ENCODE measurements at regions not wholly inside any gene's neighbourhood (a gene's known extent, or its start where the extent isn't known, plus 50 kb on each side); places are given as distances from the start of the nearest gene placed in this dataset.
"Not testable (repeated sequence)": the region's sequence is repeated elsewhere in the genome, so short reads cannot be mapped to it uniquely, and the experiment has no call there.

DNA sequence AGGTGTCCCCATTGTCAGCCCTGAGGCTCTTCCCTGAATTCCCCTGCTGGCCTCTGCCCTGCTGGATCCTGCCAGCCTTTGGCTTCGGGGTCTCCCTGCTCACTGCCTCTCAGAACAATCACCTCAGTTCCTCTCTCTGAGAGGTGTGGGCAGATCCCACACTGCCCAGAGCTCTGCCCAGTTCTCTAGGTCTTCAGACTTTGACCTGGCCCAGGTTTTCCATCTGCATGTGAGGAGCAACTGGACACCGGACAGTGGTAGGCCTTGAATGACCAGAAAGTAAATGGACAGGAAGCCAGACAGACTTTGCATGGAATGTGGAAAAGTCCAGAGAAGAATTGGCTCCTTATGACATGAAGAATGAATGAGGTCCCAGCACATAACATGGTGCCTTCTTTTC lies 111.8 kb downstream of the FOXD4L6 start:
- DNase-seq = not testable (repeated sequence)

DNA sequence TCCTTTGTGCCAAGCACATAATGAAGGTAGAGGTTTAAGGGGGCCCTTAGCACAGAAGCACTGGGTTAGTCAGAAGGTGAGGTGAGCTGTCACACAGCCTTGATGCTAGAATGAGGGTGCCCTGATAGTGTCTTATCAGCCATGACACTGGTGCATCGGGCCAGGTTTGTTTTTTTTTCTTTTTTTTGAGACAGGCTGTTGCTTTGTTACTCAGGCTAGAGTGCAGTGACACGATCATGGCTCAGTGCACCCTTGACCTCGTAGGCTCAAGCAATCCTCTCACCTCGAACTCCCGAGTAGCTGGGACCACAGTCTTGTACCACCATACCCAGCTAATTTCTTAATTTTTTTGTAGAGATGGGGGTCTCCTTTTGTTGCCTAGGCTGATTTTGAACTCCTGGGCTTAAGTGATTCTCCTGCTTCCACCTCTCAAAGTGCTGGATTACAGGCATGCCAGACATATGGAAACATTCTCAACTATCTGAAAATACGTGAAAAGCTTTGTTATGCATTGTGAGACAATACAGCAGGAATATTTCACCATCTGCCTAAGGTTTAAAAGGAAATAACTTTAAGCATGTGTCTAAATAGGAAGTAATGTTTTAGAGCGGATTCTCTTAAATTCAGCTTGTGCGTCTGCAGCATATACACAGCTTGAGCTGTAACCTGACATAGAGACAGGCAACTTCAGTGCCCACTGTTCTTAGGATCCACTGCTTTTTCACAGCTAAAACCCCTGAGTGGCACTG lies 128.4 kb downstream of the FOXD4L6 start:
- DNase-seq = not testable (repeated sequence)

DNA sequence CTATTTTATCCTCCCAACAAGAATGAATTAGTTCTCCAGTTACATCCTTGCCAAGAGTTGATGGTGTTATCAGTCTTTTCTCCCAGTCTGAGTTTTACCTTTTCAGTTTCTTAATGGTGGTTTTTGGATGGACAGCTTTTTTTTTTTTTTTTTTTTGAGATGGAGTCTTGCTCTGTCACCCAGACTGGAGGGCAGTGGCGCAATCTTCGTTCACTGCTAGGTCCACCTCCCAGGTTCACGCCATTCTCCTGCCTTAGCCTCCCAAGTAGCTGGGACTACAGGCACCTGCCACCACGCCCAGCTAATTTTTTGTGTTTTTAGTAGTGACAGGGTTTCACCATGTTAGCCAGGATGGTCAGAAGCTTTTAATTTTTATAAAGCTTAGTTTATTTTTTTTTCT lies 133.0 kb downstream of the FOXD4L6 start:
- not testable (repeated sequence) for DNase-seq

DNA sequence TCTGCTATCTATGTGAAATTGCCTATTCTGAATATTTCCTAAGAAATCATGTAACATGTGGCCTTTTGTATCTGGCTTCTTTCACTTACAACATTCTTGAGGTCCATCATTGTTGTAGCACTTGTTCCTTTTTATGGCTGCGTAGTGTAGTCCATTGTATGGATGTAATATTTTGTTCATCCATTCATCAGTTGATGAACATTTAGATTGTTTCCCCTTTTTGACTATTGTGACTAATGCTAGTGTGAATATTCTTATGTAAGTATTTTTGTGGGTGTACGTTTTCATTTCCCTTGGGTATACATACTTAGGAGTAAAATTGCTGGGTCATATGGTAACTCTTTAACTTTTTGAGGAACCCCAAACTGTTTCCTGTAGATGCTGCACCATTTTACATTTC lies 134.6 kb downstream of the FOXD4L6 start:
- DNase-seq = not testable (repeated sequence)

DNA sequence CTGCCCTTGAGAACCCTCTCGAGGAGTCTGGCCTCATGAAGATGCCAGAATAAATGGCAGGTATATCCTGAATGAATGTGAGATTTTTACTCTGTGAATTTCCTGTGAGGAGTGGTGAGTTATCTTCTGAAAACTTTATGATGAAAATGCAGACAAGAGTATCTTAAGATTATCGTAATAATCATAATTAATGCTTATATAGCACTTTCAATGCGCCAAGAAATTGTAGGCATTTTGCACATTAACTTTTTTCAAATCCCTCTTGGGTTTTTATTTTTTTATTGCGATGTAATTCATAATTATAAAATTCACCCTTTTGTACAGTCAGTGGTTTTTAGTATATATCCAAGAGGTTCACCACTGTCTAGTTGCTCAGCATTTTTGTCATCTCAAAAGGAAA lies 135.1 kb downstream of the FOXD4L6 start:
- DNase-seq = not testable (repeated sequence)

DNA sequence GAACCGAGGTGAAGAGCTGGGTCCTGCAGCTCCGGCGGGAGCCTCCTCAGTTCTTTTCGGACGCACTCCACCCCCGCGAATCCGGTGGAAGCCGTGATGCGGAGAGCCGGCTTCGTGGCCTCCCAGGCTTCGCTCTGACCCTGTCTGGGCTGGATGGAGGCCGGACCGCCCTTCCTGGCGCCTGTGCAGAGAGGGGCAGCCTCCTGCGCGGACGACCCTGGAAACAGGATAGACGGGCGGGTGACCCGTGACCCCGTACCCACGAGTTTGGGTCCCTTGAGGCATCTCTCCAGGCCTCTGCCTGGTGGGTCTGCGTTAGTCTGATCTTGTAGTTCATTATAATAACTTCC lies 136.0 kb downstream of the FOXD4L6 start:
- peak; percentile 36 for DNase-seq

DNA sequence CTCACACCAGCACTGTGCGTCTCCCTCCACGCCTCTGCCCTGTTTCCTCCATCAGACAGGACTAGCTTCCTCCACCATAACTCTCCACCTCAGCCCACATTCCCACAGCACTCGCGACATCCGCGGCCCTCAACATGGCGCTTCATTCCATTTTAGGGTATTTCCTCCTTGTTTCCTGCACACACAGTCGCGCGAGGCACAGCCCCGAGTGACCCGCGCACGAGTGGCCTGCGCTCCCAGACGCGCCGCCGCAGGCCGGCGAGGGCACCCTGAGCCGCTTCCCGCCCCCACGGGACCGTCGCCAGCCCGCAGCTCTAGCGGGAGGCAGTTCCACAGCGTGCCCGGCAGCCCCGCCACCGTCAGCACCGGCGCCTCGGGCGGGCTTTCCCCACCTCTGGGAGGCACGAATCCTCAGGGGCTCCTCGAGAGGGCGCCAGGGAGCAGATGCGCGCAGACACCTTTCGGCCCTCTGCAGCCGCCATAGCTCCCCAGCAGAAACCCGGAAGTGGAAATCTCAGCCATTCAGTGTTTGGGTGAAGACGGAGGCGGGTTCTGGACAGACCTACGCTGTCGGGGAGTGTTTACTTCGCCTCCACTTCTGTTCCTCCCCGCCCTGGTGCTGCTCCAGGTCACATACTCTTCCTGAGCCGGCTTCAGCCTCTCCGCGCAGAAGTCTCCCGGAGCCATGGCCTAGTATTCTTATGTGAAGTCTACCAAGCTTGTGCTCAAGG lies 136.6 kb downstream of the FOXD4L6 start:
- peak; percentile 99 for DNase-seq

DNA sequence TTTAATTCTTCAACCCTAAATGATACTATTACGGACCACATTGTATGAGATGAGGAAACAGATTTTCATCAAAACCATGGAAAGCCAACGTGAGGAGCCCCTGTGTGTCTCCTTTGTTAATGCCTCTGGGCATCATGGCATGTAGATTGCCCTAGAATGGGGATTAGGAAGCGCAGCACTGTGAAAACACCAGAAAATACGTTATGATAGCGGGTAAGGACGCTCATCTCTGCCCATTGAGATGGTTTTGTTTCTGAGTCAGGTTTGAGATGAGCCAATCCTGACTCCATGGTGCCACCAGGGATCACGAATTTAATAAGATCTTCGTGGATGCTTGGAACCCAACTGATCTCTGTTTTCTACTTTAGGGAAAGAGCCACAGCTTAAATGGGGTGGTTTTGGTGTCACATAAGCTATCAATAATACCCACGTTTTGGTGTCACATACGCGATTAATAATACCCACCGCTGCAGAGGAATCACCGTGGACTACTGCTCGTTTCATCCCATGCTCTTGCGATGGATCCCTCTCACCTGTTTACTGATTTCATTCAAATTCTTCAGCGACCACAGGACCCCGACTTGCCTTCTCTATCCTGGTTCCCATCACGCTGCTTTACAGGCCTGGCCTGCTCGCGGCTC lies 137.3 kb downstream of the FOXD4L6 start:
- DNase-seq = not testable (repeated sequence)

DNA sequence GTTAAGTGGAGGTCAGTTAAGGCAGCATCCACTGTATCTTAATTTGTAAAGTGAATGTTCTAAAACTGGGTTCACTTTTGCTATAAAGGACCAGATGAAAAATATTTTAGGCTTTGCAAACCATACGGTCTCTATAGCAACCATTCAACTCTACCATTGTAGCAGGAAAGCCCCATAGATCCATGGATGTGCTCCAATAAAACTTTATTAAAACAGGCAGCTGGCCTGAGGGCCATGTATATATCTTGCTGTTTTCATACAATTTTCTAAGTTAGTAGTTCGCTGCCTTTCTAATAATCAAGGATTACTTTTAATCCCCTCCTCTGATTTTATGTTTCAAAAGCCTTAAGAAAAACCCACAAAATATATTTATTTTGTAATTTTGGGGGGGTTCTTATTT lies 142.1 kb downstream of the FOXD4L6 start:
- DNase-seq = not testable (repeated sequence)

DNA sequence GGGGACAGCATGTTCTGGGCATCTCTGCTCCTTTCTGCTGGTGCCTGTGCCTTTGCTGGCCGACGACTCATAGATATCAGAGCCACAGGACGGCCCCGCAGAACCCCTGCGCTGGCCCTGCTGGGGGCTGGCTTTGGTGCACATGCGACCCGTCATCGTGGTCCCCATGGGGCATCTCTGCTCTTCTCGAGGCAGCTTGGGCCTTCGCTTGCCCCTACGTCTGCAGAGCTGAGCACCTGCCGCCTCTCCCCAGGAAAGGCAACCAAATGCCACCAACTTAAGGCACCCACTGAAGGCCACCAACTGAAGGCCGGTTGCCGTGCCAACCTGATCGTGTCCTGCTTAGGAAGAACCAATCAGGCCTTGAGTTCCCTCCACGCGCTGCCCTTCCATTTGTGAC lies 153.1 kb downstream of the FOXD4L6 start:
- not testable (repeated sequence) for DNase-seq

DNA sequence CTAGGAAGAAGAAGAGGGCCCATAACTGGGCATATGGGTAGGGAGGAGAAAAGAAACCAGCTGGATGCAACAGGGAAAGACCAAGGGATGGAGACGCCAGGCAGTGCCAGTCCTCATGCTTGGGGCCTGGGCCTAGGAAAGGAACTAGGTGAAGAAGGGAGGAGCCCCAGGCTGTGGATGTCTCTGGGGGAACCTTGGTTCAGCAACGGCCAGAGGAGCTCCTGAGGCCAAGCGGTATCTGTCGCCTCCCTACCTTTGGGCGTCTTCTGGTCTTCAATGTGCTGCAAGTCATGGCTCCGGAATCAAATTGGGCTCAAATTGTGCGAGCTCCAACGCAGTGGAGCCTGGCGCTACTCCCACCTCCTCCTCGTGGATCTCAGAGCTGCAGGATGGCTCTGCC lies 153.6 kb downstream of the FOXD4L6 start:
- not testable (repeated sequence) for DNase-seq

DNA sequence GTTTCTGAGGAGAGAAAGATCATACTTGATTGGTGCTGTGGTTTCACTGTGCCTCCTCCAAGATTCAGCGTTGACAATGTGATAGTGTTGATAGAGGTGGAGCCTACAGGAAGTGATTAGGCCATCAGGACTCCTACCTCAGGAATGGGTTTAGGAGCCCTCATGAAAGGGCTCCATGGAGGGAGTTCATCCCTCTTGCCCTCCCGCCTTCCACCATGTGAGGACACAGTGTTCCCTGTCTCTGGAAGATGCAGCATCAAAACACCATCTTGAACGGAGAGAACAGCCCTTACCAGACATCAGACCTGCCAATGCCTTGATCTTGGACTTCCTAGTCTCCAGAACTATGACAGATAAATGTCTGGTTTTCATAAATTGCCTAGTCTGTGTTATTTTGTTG lies 156.7 kb downstream of the FOXD4L6 start:
- DNase-seq = not testable (repeated sequence)

DNA sequence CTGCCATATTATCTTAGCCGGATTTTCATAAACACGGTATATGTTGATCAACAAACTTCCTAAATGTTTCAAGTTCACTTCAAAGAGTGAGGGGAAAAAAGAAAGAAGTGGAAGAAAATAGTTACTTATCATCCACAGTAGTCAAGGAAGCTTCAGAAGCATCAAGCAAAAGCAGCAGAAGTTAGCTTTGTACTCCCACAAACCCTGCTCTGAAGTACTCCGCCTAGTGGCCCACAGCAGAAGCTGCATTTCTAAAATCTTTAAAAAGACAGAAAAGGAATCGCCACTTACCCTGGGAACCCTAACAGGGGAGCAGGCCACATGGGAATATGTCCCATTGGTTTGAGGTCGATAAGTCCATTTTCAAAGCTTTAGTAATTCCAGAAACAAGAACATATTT lies 158.1 kb downstream of the FOXD4L6 start:
- not testable (repeated sequence) for DNase-seq

DNA sequence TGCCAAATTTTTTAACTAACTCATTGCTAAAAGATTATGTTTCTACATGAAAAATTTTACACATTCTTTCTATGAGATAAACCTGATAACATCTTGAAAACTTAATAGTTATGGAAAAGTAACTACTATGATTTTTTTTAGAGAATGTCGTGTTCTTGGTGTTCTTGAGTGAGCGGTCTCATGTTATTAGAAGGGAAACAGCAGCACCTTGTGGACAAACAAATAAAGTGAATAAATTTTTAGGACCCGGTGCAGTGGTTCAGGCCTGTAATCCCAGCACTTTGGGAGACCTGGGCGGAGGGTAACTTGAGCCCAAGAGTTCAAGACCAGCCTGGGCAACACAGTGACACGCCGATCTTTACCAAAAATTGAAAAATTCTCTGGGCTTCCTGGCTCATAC lies 166.0 kb downstream of the FOXD4L6 start:
- not testable (repeated sequence) for DNase-seq

DNA sequence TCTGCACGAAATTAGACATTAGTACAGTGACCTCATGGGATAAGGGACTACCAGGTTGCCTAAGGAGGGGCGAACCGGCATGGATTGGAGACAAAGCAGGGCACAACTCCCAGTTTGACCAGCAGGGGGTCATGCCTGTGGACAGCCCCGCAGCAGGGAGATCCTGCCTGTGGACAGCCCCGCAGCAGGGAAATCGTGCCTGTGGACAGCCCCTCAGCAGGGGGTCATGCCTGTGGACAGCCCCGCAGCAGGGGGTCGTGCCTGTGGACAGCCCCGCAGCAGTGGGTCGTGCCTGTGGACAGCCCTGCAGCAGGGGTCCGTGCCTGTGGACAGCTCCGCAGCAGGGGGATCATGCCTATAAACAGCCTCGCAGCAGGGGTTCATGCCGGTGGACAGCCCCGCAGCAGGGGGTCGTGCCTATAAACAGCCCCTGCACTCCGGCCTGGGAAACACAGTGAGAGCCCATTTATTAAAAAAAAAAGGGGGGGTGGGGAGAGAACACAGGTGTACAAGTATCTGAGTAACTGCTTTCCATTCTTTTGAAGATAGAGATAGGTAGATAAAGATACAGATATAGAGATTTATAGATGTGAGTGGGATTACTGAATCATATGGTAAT lies 176.5 kb downstream of the FOXD4L6 start:
- not testable (repeated sequence) for DNase-seq

DNA sequence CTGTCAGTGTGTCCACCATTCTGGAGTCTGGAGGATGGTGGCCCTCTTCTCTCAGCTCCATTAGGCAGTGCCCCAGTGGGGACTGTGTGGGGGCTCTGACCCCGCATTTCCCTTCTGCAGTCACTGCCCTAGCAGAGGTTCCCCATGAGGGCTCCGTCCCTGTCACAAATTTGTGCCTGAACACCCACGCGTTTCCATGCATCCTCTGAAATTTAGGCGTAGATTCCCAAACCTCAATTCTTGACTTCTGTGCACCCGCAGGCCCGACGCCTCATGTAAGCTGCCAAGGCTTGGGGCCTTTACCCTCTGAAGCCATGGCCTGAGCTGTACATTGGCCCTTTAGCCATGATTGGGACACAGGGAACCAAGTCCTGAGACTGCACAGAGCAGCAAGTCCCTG lies 182.3 kb downstream of the FOXD4L6 start:
- DNase-seq = not testable (repeated sequence)

DNA sequence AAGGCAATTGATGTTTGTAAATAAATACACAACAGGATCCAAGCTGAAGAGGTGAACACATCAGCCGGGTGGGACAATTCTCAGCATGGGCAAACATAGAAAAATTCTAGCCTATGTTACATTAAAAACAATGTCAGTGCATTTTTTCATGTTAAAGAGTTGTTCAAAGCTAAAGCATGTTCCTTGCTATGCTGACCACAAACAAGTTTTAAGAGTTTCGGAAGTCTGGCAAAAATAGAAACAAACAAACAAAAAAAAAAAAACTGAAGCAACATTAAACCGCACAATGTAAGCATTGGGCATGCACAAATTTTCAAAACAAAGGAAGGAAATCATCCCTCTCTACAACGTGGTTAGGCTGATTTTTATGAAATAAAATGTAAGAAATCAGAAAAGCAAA lies 185.8 kb downstream of the FOXD4L6 start:
- not testable (repeated sequence) for DNase-seq

DNA sequence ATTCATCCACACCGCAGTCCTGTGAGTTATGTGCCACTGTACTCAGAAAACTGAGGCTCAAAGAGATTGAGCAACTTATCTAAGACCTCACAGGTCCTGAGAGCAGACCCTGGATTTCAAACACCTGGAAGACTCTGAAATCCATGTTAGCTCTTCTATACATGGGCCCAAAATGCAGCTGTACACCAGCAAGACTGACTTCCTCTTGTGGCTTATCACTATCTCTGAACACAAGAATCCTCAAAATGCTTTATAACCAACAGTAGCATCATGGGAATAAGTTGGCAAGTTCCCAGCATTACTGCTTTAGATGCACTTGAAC lies 188.6 kb downstream of the FOXD4L6 start:
- not testable (repeated sequence) for DNase-seq

DNA sequence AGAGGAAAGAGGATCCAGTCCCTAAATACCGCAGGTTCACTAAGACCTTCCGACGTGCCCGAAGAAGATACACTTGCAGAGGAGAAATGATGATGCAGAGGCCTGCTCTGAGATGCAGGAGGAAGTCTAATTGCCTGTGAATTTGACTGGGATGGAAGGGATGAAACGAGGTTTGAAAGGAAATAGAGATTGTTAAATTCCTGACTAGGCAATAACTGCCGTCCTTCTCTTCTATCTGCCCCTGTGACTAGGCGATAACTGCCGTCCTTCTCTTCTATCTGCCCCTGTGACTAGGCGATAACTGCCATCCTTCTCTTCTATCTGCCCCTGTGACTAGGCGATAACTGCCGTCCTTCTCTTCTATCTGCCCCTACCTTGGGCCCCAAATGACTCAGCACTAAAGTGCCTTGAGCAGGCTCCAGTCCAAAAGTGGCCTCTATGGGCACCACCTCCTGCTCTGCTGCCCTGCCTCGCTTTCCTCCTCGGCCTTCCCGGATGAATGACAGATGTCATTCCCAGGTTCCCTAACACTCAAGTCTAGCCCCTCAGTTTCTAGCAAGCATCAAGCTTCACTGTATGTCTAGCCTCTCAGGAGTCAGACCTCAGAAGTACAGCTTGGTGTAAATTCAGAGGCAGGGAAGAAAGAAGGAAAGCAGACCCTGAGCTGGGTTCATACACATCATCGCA lies 189.1 kb downstream of the FOXD4L6 start:
- DNase-seq = not testable (repeated sequence)

DNA sequence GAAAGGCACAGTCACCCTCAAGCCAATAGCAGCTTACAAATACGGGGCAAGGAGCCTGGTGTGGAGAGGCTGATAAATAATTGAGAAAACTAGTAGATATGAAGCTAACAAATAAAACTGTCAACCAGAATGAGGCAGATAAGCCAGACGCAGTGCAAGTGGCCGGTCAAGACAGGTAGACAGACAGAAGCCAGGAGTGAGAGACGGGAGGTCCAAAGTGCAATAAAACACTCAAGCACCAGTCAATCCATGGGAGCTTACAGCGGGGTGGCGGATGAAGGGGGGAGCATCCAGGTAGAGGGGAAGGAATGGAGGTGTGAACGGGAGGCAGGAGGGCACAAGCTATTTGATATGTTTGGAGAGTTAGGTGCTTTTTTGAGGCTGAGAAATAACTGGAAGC lies 193.1 kb downstream of the FOXD4L6 start:
- no peak for DNase-seq

DNA sequence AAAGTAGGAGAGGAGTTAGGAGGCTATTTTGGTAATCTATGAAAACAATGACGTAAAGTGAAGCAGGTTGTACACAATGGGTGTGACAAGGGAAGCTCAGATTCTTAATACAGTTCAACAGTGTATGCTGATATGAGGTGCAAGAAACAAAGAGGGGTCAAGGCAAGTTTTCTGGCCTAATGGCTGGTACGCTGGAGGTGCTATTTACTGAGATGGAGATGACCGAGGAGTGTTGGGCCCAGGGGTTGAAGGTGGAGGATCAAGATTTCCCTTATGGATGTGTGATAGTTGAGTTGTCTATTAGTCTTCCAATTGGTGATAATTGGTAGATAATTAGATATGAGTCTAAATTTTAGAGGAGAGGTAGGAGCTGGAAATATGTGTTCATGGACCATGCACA lies 194.0 kb downstream of the FOXD4L6 start:
- not testable (repeated sequence) for DNase-seq

DNA sequence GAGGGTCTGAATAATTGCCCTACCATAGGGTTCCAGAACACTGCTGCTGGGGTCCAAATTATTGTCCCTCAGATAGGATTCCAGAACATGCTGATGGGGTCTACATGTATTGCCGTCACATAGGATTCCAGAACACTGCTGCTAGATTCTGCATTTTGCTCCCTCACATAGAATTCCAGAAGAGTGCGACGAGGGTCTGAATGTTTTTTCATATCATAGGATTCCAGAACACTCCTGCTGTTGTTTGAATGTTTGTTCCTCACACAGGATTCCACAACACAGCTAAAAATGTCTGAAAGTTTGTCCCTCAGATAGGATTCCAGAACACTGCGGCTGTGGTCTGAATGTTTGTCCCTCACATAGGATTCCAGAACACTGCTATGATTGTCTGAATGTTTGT lies 198.1 kb downstream of the FOXD4L6 start:
- not testable (repeated sequence) for DNase-seq

DNA sequence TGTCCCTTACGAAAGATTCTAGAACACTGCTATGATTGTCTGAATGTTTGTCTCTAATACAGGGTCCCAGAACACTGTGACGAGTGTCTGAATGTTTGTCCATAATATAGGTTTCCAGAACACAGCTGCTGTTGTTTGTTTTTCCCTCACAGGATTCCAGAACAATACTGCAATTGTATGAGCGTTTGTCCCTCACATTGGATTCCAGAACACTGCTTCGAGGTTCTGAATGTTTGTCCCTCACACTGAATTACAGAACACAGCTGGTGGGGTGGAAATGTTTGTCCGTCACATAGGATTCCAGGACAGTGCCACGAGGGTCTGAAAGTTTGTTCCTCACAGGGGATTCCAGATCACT lies 199.0 kb downstream of the FOXD4L6 start:
- DNase-seq = not testable (repeated sequence)

Data from stimulated activated CD4-positive, alpha-beta T cell treated with anti-CD3 and anti-CD28 coated beads, Interleukin-12 subunit alpha, Interleukin-12 subunit beta, amount 100 ng/mL, for 4 hours (primary cell).